Epithelial cell of prostate (primary cell): ENCODE measurements at regions not wholly inside any gene's neighbourhood (a gene's known extent, or its start where the extent isn't known, plus 50 kb on each side); places are given as distances from the start of the nearest gene placed in this dataset.

Experiments
- DNase-seq: peaks from one replicate; pipeline ENCODE4 v3.0.0-alpha.2; 2011; ENCODE audit warnings: low read depth, low spot score
- H3K27ac ChIP-seq: fragments of 450-650 bp; 2 replicates; pipeline ENCODE4 v1.5.1; 2017; ENCODE audit warnings: mild to moderate bottlenecking

DNA sequence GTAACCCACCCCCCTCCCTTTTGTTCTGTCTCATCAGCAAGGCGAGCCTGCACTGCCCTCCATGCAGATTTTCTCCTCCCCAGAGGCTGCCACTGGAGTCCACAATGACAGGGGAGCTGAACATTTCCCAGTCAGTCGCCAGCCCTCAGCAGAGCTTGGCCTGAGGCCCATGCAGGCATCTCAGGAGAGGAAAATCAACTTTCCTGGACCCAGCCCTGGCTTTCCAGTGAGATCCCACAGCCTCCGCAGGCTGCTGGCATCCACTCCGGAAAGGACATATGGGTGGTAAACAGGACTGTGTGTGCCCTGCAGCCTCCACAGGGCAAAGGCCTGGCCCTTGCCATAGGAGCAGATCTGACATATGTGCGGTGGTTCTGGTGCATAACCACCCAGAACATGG lies 253.8 kb downstream of the TNS1 start:
- DNase-seq: no peak
- H3K27ac ChIP-seq: no peak overlapping the region

GRCh38 chr2:217746808-217747207 lies 256.0 kb downstream of the TNS1 start:
- no peak for DNase-seq
- H3K27ac ChIP-seq: no peak overlapping the region

DNA sequence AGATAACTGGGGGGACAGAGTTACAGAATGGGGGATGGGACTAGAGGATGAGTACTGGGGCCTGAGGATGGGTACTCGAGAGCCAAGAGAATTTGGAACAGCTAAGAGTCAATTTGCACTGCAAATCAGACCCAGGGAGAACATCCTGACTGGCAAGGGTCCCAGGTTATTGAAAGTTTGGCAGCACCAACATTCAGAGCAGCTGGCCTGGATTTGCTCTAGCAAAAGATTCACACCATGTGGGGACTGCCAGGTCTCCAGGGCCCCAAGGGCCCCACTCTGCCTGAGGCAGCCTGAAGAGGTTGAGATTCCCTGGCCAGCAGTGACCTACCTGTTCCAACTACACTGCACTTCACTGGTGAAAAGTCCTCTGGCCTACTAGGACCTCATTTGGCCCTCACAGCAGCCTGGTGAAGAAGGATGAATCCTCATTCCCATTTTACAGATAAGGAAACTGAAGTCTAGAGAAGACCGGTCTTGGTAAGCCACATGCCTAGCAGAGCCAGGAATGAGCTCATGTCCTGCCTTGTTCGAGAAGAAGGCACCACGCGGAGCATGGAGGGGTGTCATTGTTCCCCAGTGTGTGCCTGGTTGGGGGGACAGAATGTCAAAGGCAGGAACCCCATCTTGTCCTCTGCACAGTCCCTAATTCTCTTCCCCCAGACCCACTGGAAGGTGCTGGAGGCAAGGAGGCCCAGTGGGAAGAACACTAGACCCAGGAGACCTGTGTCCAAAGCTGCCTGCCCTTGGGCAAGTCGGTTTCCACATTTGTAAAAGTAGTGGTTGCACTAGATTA lies 258.6 kb downstream of the TNS1 start:
- no peak for DNase-seq
- no peak overlapping the region for H3K27ac ChIP-seq

DNA sequence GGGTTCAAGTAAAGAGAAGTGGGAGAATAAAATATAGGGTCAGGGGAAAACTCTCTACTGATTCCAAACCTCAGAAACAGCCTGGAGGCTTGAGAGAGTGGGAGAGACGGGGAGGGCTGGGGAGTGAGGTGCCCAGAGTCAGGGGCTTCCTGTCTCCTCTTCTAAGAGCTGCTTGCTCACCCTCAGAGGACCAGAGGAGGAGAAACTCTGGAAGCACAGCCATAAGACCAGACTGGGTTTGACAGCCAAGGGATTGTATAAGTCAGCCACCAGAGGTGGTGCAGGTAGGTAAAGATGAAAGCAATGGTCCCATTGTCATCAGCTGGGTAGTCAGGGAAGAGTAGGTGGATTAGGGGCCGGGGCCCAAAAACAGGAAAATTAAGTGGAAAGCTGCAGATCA lies 259.4 kb downstream of the TNS1 start:
- no peak overlapping the region for H3K27ac ChIP-seq
- DNase-seq: no peak

- DNase-seq: no peak
- H3K27ac ChIP-seq: no peak overlapping the region
Observed at GRCh38 chr2:217742841-217743240, 260.0 kb downstream of the TNS1 start.

DNA sequence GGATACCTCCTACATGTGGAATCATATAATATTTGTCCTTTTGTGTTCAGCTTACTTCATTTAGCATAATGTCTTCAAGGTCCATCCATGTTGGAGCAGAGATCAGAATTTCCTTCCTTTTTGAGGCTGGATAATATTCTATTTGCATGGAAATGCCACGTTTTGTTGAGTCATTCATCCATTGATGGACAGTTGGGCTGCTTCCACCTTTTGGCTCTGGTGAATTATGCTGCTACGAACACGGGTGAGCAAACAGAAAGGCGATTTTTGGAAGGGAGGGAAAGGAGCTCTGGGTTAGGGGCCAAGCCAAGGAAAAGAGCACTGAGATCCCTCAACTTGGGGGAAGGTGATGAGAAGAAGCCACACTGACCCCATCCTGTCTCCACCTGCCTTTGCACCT lies 260.5 kb downstream of the TNS1 start:
- no peak for DNase-seq
- H3K27ac ChIP-seq: no peak overlapping the region

DNA sequence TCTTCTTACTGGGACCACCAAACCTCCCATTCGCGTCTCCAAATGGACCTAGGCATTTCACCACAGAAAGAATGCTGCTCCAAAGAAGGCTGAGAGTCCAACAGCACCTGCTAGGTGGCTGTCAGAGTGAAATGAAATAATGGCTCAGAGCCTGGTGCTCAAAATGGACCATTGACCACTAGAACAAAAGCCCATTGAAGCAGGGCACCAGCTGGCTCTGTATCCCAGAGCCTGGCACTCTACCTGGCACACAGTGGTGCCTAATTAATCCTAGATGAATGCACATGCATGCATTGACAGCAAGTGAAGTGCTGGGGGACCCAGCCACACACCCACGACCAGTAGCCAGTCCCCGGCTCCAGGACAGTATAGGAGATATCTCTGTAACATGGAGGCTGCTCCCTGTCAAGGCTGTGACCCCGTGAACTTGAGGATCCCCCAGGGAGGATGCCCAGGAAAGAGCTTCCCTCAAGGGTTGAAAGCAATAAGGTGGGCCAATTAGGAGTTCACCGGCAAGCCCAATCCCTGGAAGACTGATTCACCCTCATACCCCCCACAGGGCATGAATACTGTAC lies 261.3 kb downstream of the TNS1 start:
- DNase-seq: no peak
- H3K27ac ChIP-seq: no peak overlapping the region

DNA sequence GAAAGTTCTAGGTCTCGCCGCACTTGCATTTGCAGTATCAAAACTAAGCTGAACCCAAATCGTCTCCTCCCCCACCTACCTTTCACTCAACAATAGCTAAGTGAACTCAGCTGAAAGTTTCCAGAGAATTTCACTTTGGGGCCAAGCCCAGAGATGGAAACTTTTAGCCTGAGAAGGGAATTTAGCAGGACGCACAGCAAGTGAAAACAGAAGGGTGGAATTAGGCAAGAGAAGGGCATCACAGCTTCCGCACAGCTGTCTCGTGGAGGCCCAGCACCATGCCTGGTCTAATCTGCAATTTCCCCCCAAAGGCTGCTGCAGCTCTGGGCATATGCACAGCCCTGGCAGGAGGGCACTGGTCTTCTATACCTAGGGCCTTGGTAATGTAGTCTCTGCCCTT lies 262.0 kb downstream of the TNS1 start:
- no peak overlapping the region for H3K27ac ChIP-seq
- no peak for DNase-seq

GRCh38 chr2:217740178-217740577 lies 262.6 kb downstream of the TNS1 start:
- no peak overlapping the region for H3K27ac ChIP-seq
- no peak for DNase-seq

- no peak for DNase-seq
Observed at GRCh38 chr2:217739741-217740140, 263.1 kb downstream of the TNS1 start.

GRCh38 chr2:217738061-217738460 lies 264.7 kb downstream of the TNS1 start:
- H3K27ac ChIP-seq: no peak overlapping the region
- no peak for DNase-seq

More at GRCh38 chr2:217739741-217740140, 263.1 kb downstream of the TNS1 start:
- H3K27ac ChIP-seq: no peak overlapping the region

DNA sequence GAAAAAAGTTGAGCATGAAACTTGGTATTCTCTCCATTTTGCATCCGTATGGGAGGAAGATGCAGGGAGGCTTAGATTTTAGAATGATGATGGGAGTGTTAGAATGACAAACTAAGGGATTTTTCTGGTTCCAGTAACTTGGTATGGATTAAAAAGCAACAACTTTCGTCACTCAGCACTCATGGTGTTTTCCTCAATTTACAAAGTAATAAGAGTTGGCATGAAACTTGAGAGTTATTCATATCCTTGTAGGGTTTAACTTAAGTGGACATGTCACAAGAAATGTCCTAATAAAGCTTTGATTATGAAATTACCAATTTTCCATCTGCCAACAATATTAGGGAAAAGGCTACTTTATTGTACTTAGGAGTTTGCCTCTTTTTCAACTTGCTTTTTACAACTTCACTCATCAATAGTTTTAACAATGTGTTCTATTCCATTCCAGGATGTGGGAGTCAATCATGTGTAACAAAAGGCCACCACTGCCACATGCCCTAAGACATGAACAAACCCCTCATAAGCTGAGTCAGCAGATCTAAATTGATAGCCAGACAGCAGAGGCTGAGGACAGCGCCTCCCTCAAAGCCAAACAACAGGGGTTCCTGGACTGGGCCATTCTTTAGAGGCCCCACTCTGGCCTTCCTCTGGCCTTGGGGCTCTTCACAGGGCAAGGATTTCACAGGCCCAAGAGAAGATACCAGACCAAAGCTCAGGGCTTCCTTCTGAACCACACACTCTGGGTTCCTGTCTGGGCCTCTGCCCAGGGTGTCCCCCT lies 265.8 kb downstream of the TNS1 start:
- DNase-seq: no peak
- H3K27ac ChIP-seq: no peak overlapping the region

DNA sequence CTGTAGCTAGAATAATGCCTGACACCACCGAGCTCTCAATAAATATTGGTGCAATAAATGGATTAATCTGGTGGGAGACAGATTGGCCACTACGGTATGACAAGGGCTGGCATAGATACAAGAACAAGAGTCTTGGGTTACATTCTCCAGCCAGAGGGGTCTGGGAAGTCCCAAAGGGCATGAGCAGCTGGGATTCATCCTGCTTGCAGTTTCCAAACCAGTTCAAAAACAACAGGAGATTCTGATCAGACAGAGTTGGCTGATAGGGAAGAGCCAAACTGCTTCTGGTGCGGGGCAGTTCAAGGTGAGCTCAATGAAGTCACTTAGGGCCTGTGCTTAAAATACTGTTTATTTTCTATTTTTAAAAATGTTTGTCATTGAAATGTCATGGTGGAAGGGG lies 266.9 kb downstream of the TNS1 start:
- no peak overlapping the region for H3K27ac ChIP-seq
- no peak for DNase-seq

GRCh38 chr2:217735034-217735433 lies 267.8 kb downstream of the TNS1 start:
- DNase-seq: no peak
- H3K27ac ChIP-seq: no peak overlapping the region

DNA sequence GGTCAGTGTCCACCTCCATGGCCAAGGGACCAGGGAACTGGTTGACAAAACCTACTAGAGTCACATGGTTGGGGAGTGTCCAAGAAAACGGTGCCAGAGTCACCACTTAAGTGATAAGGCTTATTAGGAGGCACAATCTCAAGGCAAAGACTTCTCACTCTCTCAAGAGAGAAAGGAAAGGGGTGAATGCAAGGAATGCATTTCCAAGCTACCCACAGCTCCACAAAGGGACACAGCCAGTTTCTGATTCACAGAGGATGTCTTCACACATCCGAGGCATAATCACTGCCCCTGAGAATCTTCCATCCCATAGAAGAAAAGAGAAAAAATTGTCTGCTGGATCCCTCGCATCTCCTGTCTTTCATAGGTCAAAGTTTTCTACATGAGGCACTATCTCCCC lies 269.3 kb downstream of the TNS1 start:
- no peak overlapping the region for H3K27ac ChIP-seq
- no peak for DNase-seq

DNA sequence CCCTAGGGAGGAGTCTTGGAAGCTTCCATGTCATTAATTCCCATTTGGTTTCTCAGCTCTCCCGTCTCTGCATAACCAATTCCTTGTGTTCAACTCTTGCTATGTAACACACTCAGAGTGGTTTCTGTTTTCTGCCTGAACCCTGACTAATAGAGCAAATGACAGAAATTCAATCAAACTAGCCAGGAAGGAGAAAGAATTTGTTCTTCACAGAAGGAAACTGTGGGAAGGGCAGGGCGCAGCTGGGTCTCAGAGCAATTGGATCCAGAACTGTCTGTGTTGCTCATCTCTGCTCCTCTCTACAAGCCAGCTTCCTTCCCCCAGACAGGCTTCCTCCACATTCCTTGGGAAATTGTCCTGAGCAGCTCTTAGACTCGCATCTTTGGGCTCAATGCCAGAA lies 269.8 kb downstream of the TNS1 start:
- H3K27ac ChIP-seq: no peak overlapping the region

DNA sequence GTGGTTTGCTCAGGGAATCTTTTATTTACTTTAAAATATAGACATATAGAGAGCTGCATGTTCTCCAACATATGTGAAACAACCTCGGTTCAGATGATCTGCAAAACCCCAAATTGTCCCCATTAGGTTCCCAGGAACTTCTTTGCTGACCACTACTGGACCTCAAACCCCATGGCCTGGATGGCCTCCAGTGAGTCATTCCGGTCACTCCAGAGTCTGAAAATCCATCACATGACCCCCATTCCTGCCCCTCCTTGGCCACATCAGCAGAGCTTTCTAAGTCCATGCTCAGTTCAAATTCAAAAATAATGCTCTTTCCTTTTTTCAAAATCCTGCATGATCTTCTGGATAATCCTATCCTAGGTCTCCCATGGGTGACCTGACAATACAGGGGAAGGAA lies 271.0 kb downstream of the TNS1 start:
- DNase-seq: no peak
- no peak overlapping the region for H3K27ac ChIP-seq

More for the DNA sequence above, 269.8 kb downstream of the TNS1 start:
- DNase-seq: no peak

DNA sequence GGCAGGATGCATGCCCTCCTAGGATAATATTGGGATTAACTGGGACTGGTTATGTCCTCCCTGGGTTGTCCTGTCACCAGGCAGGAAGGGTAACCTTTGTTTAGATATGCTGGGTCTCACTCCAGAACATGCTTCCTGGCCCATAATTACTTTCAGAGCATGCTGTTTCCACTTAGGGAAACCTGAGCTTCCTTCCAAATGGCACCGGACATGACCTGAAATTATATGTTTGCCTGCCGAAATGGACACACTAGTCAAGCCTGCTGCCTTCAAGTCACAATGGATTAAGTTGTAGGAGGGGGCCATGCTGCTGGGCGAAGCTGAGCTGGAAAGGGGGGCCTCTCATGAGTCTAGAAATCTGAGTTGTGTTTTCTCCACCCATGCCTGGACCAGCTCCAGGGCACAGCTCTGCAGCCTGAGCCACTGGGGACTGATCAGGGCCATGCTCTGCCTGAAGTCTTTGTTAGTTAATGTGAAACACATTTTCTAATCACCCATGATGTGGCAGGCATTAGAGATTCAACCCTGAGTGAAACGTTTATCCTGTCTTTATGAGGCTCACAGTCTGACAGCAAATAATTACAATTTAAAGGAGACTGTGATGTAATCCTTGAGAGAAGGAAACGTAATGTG lies 273.3 kb downstream of the TNS1 start:
- no peak overlapping the region for H3K27ac ChIP-seq
- no peak for DNase-seq

DNA sequence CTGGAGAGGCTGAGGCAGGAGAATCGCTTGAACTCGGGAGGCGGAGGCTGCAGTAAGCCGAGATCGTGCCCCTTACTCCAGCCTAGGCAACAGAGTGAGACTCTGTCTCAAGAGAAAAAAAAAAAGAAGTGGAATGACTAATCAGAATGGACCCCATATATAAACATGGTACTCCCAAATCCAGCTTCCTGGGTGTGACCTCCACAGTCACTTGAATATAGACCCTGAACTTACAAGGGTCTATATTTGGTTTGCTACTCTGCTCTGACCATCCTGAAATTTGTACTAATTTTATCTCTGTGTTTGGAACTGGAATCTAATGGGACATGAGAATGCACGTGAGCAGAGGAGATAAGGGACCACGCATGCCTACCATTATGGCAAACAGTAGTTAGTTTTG lies 275.0 kb downstream of the TNS1 start:
- DNase-seq: no peak
- H3K27ac ChIP-seq: no peak overlapping the region

DNA sequence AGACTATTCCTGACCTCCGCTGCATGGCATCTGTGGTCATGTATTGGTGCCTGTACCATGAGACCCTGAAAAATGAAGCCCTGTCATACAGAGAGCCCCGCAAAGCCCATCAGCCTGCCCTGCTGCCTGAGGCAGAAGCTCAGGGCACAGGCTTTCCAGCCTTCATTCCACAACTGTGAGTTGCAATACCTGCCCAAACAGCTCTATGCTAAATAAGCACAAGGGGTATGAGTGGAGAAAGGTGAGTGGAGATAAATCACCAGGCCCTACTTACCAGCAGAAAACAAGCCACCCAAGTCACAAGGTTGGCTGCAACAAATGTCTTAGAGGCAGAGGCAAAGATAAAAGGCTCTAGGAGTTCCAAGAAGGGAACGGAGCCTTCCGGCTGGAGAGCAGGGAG lies 277.4 kb downstream of the TNS1 start:
- peak; percentile 40 for DNase-seq
- no peak overlapping the region for H3K27ac ChIP-seq

GRCh38 chr2:217724471-217724870 lies 278.3 kb downstream of the TNS1 start:
- no peak overlapping the region for H3K27ac ChIP-seq
- no peak for DNase-seq
